Loucy (cell line): ENCODE measurements at regions not wholly inside any gene's neighbourhood (a gene's known extent, or its start where the extent isn't known, plus 50 kb on each side); places are given as distances from the start of the nearest gene placed in this dataset.

Source experiments
- CTCF ChIP-seq: fragments of 200-600 bp; sonication (generic); conservative IDR thresholded peaks from 2 replicates; pipeline ENCODE4 v1.5.1; 2014; ENCODE audit warnings: mild to moderate bottlenecking, antibody characterized with exemption, low read length
- EZH2phosphoT487 ChIP-seq: fragments of 200-600 bp; IDR thresholded peaks from 2 replicates; pipeline ENCODE4 v1.6.1; 2018; ENCODE audit warnings: antibody characterized with exemption, mild to moderate bottlenecking, moderate library complexity, borderline replicate concordance

- no peak for TF ChIP-seq EZH2phosphoT487
- no peak for TF ChIP-seq CTCF
Observed at GRCh38 chr6:105804000-105804399, 282.1 kb upstream of the PRDM1 start.
